H1 (cell line): ENCODE measurements at regions not wholly inside any gene's neighbourhood (a gene's known extent, or its start where the extent isn't known, plus 50 kb on each side); places are given as distances from the start of the nearest gene placed in this dataset.

ENCODE experiments used
- CHD1 ChIP-seq: IDR thresholded peaks from 2 replicates; pipeline ENCODE4 v1.6.1; 2012; ENCODE audit warnings: low read depth, low read length, improper control_type of control experiment
- CREB1 ChIP-seq: IDR thresholded peaks from 2 replicates; pipeline ENCODE4 v1.6.1; 2012; ENCODE audit warnings: inconsistent platforms
- TF ChIP-seq, protein P1 (sequence below): IDR thresholded peaks from 2 replicates; pipeline ENCODE4 v1.6.1; 2012; ENCODE audit warnings: low read length, inconsistent platforms

DNA sequence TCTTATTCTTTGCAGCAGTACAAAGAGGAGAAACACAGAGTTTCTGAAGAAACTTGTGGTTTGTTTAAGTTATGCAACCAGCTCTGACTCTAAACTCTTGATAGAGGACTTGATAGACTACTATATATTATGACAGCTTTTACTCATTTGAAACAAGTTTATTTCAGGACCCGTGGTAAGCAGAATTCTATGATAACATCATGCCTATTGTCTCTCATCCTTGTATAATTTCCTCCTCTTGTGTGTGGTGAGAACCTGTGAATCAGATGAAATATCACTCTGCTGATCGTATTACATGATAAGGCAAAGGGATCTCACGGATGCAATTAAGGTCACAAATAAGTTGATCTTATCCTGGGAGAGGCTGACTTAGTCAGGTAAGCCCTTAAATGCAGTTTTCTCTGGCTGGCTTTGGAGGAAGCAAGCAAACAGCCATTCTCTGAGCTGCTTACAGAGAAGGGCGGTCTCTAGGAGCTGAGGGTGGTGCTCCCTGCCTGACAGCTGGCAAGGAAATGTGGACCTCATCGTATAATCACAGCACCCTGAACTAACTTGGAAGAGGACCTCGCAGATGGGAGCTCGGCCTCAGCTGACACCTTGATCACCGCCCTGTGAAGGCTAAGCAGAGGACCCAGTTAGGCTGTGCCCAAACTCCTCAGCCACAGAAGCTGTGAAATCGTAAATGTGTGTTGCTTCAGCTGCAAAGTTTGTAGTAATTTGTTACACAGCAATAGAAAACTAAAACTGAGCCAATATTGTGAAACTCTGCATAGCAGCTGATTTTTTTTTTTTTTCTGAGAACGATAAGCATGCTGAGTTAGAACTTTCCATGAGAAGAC lies 151.1 kb upstream of the DPT start (continued):
- TF ChIP-seq CHD1 (no peak), CREB1 (no peak)
- TF ChIP-seq, protein P1, sequence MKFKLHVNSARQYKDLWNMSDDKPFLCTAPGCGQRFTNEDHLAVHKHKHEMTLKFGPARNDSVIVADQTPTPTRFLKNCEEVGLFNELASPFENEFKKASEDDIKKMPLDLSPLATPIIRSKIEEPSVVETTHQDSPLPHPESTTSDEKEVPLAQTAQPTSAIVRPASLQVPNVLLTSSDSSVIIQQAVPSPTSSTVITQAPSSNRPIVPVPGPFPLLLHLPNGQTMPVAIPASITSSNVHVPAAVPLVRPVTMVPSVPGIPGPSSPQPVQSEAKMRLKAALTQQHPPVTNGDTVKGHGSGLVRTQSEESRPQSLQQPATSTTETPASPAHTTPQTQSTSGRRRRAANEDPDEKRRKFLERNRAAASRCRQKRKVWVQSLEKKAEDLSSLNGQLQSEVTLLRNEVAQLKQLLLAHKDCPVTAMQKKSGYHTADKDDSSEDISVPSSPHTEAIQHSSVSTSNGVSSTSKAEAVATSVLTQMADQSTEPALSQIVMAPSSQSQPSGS: no peak
